Suprapubic skin (tissue), 4 donors: ENCODE measurements at regions not wholly inside any gene's neighbourhood (a gene's known extent, or its start where the extent isn't known, plus 50 kb on each side); places are given as distances from the start of the nearest gene placed in this dataset.

Experiments used
- EP300 ChIP-seq: sonication (generic); formaldehyde crosslinking; IDR thresholded peaks from one replicate; pipeline ENCODE4 v1.6.1; 2017; ENCODE audit warnings: antibody characterized with exemption
- POLR2A ChIP-seq, 2 donors: fragments of 450-650 bp; IDR thresholded peaks; one replicate each; pipeline ENCODE4 v1.6.1; 2017; ENCODE audit warnings: antibody characterized with exemption in 2 of 2, mild to moderate bottlenecking in 2 of 2, moderate library complexity in 2 of 2
- POLR2AphosphoS5 ChIP-seq, 3 donors: sonication (generic); formaldehyde crosslinking; IDR thresholded peaks; one replicate each; pipeline ENCODE4 v1.6.1; 2017; ENCODE audit warnings: antibody characterized with exemption in 3 of 3
- TF ChIP-seq, protein P1 (sequence below), 2 donors: fragments of 200-600 bp in 1 of 2; fragments of 450-650 bp in 1 of 2; sonication (generic) in 1 of 2; IDR thresholded peaks; one replicate each; pipeline ENCODE4 v1.5.1; 2016 to 2019; ENCODE audit warnings: antibody characterized with exemption in 2 of 2, mild to moderate bottlenecking in 1 of 2, moderate library complexity in 1 of 2

DNA sequence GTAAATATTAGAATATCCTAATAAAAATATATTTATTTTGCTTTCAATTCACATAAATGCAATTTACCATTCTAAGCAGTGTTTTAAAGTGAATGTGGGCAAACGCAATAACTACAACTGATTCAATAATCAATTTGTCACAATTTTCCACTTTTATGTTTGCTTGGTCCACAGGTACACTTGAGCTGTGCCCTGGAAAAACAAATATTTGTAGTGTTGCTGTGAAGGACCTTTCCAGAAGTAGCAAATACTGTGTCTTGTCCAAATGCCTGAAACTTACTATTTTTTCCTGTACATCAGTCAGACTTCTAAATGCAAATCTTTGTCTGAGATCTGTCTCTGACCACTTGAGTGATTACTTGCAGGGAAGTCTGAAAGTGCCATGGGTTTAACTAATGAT, 845.8 kb upstream of the SLITRK5 start:
- TF ChIP-seq, protein P1, sequence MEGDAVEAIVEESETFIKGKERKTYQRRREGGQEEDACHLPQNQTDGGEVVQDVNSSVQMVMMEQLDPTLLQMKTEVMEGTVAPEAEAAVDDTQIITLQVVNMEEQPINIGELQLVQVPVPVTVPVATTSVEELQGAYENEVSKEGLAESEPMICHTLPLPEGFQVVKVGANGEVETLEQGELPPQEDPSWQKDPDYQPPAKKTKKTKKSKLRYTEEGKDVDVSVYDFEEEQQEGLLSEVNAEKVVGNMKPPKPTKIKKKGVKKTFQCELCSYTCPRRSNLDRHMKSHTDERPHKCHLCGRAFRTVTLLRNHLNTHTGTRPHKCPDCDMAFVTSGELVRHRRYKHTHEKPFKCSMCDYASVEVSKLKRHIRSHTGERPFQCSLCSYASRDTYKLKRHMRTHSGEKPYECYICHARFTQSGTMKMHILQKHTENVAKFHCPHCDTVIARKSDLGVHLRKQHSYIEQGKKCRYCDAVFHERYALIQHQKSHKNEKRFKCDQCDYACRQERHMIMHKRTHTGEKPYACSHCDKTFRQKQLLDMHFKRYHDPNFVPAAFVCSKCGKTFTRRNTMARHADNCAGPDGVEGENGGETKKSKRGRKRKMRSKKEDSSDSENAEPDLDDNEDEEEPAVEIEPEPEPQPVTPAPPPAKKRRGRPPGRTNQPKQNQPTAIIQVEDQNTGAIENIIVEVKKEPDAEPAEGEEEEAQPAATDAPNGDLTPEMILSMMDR (IDR thresholded peaks at IDR 0.05) = no peak
- TF ChIP-seq POLR2AphosphoS5 (IDR thresholded peaks at IDR 0.05) (no peak), EP300 (no peak), POLR2A (IDR thresholded peaks at IDR 0.05) (no peak)
